WI38 (cell line): ENCODE measurements at regions not wholly inside any gene's neighbourhood (a gene's known extent, or its start where the extent isn't known, plus 50 kb on each side); places are given as distances from the start of the nearest gene placed in this dataset.

Experiments used
- H3K4me3 ChIP-seq: 2 replicates; pipeline ENCODE4 v1.5.1; 2011; ENCODE audit warnings: low read depth, mild to moderate bottlenecking, control low read depth, low read length
- TF ChIP-seq, protein P1 (sequence below): IDR thresholded peaks from 2 replicates; pipeline ENCODE4 v1.5.1; 2012; ENCODE audit warnings: low read depth, mild to moderate bottlenecking, control low read depth, low read length

DNA sequence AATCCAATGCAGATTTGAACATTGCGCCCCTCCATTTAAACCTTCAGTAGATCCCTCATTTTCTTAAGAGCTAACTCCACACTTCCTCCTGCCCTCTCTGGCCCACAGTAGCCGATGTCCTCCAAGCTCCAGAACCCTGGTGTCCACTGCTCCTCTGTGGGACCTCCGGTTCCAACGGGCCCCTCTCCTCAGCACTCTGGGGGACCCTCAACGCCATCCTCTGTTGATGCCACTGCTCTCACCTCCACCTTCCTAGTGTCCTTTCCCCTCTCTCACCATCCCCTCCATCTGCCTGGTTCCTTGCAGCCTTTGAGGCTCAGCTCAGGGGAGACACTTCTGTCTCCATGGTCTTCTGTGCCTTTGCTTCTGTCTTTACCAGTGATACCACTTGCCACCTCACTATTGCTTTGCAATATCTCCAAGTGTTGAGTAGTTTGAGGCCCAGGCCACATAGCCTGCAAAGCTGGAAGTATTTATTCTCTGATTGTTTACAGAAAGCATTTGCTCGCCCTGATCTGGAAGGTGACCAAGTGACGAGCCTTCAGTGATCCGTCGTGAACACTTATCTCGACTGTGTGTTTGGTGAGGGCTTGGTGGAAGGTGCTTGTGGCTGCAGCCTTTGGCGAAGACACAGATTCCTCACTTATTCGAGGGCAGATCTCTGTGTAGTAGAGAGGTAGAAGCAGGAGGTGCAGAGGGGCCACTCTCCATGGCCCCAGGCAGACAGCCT, 104.8 kb upstream of the SHH start:
- no peak overlapping the region for H3K4me3 ChIP-seq
- TF ChIP-seq, protein P1, sequence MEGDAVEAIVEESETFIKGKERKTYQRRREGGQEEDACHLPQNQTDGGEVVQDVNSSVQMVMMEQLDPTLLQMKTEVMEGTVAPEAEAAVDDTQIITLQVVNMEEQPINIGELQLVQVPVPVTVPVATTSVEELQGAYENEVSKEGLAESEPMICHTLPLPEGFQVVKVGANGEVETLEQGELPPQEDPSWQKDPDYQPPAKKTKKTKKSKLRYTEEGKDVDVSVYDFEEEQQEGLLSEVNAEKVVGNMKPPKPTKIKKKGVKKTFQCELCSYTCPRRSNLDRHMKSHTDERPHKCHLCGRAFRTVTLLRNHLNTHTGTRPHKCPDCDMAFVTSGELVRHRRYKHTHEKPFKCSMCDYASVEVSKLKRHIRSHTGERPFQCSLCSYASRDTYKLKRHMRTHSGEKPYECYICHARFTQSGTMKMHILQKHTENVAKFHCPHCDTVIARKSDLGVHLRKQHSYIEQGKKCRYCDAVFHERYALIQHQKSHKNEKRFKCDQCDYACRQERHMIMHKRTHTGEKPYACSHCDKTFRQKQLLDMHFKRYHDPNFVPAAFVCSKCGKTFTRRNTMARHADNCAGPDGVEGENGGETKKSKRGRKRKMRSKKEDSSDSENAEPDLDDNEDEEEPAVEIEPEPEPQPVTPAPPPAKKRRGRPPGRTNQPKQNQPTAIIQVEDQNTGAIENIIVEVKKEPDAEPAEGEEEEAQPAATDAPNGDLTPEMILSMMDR, result no peak

- no peak overlapping the region for H3K4me3 ChIP-seq
- TF ChIP-seq, protein P1, result no peak
Measured at GRCh38 chr7:155914341-155914740, 102.1 kb upstream of the SHH start.

DNA sequence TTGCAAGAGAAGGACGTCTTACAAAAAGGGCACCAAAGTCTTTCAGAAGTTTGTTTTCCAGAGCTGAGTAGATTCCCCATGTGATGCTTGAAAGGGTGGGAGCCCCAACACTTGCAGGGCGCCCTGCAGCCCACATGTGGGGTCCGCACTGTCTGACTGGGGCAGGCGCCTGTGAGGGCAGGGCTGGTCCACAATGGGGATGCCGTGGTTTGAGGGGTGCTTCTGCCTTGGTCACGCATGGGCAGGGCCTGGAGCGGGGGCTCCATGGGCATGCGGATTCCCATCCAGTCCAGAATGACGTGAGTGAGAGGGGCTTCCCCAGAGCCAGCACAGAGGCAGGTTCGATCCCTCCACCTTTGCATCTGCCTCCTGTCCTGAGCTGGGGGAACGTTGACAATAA, 101.5 kb upstream of the SHH start:
- no peak overlapping the region for H3K4me3 ChIP-seq
- TF ChIP-seq, protein P1, result no peak

- TF ChIP-seq, protein P1, result no peak
- no peak overlapping the region for H3K4me3 ChIP-seq
Measured at GRCh38 chr7:155913291-155913690, 101.0 kb upstream of the SHH start.

GRCh38 chr7:155911471-155912105, 99.3 kb upstream of the SHH start:
- no peak overlapping the region for H3K4me3 ChIP-seq

GRCh38 chr7:155908385-155908784, 96.1 kb upstream of the SHH start:
- no peak overlapping the region for H3K4me3 ChIP-seq
- TF ChIP-seq, protein P1, result no peak

More at GRCh38 chr7:155911471-155912105, 99.3 kb upstream of the SHH start:
- TF ChIP-seq, protein P1, result no peak

- H3K4me3 ChIP-seq, result no peak overlapping the region
- TF ChIP-seq, protein P1, result no peak
Measured at GRCh38 chr7:155907450-155908200, 95.4 kb upstream of the SHH start.
